ENCODE measurements at regions not wholly inside any gene's neighbourhood (a gene's known extent, or its start where the extent isn't known, plus 50 kb on each side); places are given as distances from the start of the nearest gene placed in this dataset.
A peak's percentile ranks its signal among the peaks of the same experiment; 100 is the strongest.

- no peak for TF ChIP-seq CTCF (IDR thresholded peaks at IDR 0.05; ENCODE audit: poor library complexity, severe bottlenecking)
- ATAC-seq (ENCODE audit: low read depth) (no peak), DNase-seq (ENCODE audit: low spot score) (no peak)
- Histone ChIP-seq H3K9me3 (ENCODE audit: severe bottlenecking) (peaks cover 3% of the 10 kb centered on the region), H3K27me3 (ENCODE audit: insufficient read depth, poor library complexity, severe bottlenecking) (no peaks in the 10 kb centered on the region), H3K27ac (ENCODE audit: poor library complexity, severe bottlenecking) (no peak overlapping the region), H3K4me1 (ENCODE audit: insufficient read depth, poor library complexity, severe bottlenecking) (no peaks in the 10 kb centered on the region), H3K4me3 (ENCODE audit: severe bottlenecking) (no peak overlapping the region), H3K36me3 (ENCODE audit: low read depth) (no peaks in the 10 kb centered on the region)
Observed at GRCh38 chr22:22093743-22094142, 111.2 kb upstream of the TOP3B start.

- Histone ChIP-seq H3K9me3 (ENCODE audit: severe bottlenecking) (peaks cover 1% of the 10 kb centered on the region), H3K27ac (ENCODE audit: poor library complexity, severe bottlenecking) (no peak overlapping the region), H3K27me3 (ENCODE audit: insufficient read depth, poor library complexity, severe bottlenecking) (no peaks in the 10 kb centered on the region), H3K4me3 (ENCODE audit: severe bottlenecking) (no peak overlapping the region), H3K36me3 (ENCODE audit: low read depth) (no peaks in the 10 kb centered on the region), H3K4me1 (ENCODE audit: insufficient read depth, poor library complexity, severe bottlenecking) (no peaks in the 10 kb centered on the region)
- DNase-seq (ENCODE audit: low spot score) (no peak), ATAC-seq (ENCODE audit: low read depth) (peak; percentile 44; the same call in 1 of the 3 replicates)
- no peak for TF ChIP-seq CTCF (IDR thresholded peaks at IDR 0.05; ENCODE audit: poor library complexity, severe bottlenecking)
Observed at GRCh38 chr22:22092974-22093373, 110.4 kb upstream of the TOP3B start.

GRCh38 chr22:22092101-22092500, 109.5 kb upstream of the TOP3B start:
- Histone ChIP-seq H3K27ac (ENCODE audit: poor library complexity, severe bottlenecking) (no peak overlapping the region), H3K4me1 (ENCODE audit: insufficient read depth, poor library complexity, severe bottlenecking) (no peaks in the 10 kb centered on the region), H3K4me3 (ENCODE audit: severe bottlenecking) (no peak overlapping the region), H3K9me3 (ENCODE audit: severe bottlenecking) (no peaks in the 10 kb centered on the region), H3K36me3 (ENCODE audit: low read depth) (no peaks in the 10 kb centered on the region), H3K27me3 (ENCODE audit: insufficient read depth, poor library complexity, severe bottlenecking) (no peaks in the 10 kb centered on the region)
- TF ChIP-seq CTCF (IDR thresholded peaks at IDR 0.05; ENCODE audit: poor library complexity, severe bottlenecking) = no peak
- DNase-seq (ENCODE audit: low spot score) = no peak
- no peak for ATAC-seq (ENCODE audit: low read depth)

- no peaks in the 10 kb centered on the region for H3K9me3 ChIP-seq (ENCODE audit: severe bottlenecking)
- no peak overlapping the region for H3K27ac ChIP-seq (ENCODE audit: poor library complexity, severe bottlenecking)
- H3K4me1 ChIP-seq (ENCODE audit: insufficient read depth, poor library complexity, severe bottlenecking) = no peaks in the 10 kb centered on the region
- H3K4me3 ChIP-seq (ENCODE audit: severe bottlenecking) = no peak overlapping the region
- no peak for TF ChIP-seq CTCF (IDR thresholded peaks at IDR 0.05; ENCODE audit: poor library complexity, severe bottlenecking)
- H3K27me3 ChIP-seq (ENCODE audit: insufficient read depth, poor library complexity, severe bottlenecking) = no peaks in the 10 kb centered on the region
- ATAC-seq (ENCODE audit: low read depth) (no peak), DNase-seq (ENCODE audit: low spot score) (no peak)
- no peaks in the 10 kb centered on the region for H3K36me3 ChIP-seq (ENCODE audit: low read depth)
Observed at GRCh38 chr22:22091400-22091878, 108.9 kb upstream of the TOP3B start.

- H3K27me3 ChIP-seq (ENCODE audit: insufficient read depth, poor library complexity, severe bottlenecking) = no peaks in the 10 kb centered on the region
Observed at GRCh38 chr22:22090650-22091399, 108.2 kb upstream of the TOP3B start.

More at GRCh38 chr22:22090650-22091399, 108.2 kb upstream of the TOP3B start:
- H3K36me3 ChIP-seq (ENCODE audit: low read depth) = no peaks in the 10 kb centered on the region
- no peaks in the 10 kb centered on the region for H3K4me1 ChIP-seq (ENCODE audit: insufficient read depth, poor library complexity, severe bottlenecking)
- H3K4me3 ChIP-seq (ENCODE audit: severe bottlenecking) = no peak overlapping the region
- no peak for TF ChIP-seq CTCF (IDR thresholded peaks at IDR 0.05; ENCODE audit: poor library complexity, severe bottlenecking)
- no peak overlapping the region for H3K27ac ChIP-seq (ENCODE audit: poor library complexity, severe bottlenecking)
- no peaks in the 10 kb centered on the region for H3K9me3 ChIP-seq (ENCODE audit: severe bottlenecking)
- ATAC-seq (ENCODE audit: low read depth) (no peak), DNase-seq (ENCODE audit: low spot score) (no peak)

All from RWPE2 (cell line).